ENCODE measurements at regions not wholly inside any gene's neighbourhood (a gene's known extent, or its start where the extent isn't known, plus 50 kb on each side); places are given as distances from the start of the nearest gene placed in this dataset.

DNA sequence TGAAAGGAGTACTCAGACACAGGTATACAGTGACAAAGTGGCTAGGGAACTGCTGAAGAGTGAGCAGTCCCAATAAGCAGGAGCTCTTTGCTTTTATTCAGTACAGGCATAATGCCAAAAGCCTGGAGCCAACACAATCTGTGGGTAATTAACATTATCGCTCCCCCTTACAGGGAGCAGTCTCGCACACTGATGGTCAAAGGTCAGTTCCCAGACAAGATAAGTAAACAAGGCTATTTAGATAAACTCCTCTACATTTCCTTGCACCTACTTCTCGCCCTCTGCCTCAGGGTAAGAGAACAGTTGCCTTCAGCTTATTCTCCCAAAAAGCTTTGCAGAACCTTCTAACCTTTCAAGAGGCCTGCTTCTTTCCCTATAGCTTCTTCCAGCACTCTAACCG lies 73.9 kb upstream of the TAF9B start:
- intact Hi-C loops (cut with DNase I, micrococcal nuclease): no loop called here
- ATAC-seq (peak; percentile 52), DNase-seq (no peak)

DNA sequence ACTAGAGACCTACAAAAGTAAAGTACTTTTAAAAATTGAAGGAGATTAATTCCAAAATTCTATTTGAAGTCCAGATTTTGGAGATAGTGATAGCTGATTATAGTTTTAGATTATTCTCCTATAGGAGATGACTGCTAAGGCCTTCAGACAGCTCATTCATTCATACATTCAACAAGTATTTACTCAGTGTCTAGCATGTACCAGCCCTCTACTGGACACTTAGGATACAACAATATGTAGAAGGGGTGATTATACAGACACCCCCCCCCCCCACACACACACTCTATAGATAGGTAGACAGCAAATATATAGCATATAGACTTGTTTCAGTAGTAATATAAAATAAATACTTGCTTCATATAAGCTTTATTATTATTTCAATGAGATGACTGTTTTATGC lies 60.4 kb upstream of the TAF9B start:
- intact Hi-C loops (cut with DNase I, micrococcal nuclease): no loop called here
- ATAC-seq (peak; percentile 54), DNase-seq (no peak)

Measured in left colon (tissue), 2 donors.